CD14-positive monocyte (primary cell): ENCODE measurements at regions not wholly inside any gene's neighbourhood (a gene's known extent, or its start where the extent isn't known, plus 50 kb on each side); places are given as distances from the start of the nearest gene placed in this dataset.

Source experiments
- DNase-seq, 3 donors: peaks; one replicate each; pipeline ENCODE4 v3.0.0-alpha.2; 2011 to 2022
- H2AFZ ChIP-seq: 2 replicates; pipeline ENCODE4 v1.6.0; 2012; ENCODE audit warnings: mild to moderate bottlenecking, low read depth, low read length, inconsistent platforms; ENCODE audit not compliant: insufficient read depth, poor library complexity, severe bottlenecking
- H3K27ac ChIP-seq, 2 donors: 1 replicate in 1 of 2; 2 replicates in 1 of 2; pipeline ENCODE4 v1.5.1; 2012 to 2013; ENCODE audit warnings: low read length in 2 of 2, control low read depth in 1 of 2, inconsistent platforms in 1 of 2, low read depth in 1 of 2, mild to moderate bottlenecking in 1 of 2
- H3K27me3 ChIP-seq, 2 donors: one replicate each; pipeline versions ENCODE4 v1.6.0 to v1.6.1; 2011 to 2013; ENCODE audit warnings: low read length in 2 of 2; ENCODE audit not compliant: control insufficient read depth in 2 of 2, insufficient read depth in 2 of 2
- H3K36me3 ChIP-seq, 2 donors: replicated peaks in 1 of 2; 1 replicate in 1 of 2; 2 replicates in 1 of 2; pipeline versions ENCODE4 v1.5.1 to v1.6.1; 2012 to 2013; ENCODE audit warnings: low read length in 2 of 2, control low read depth in 1 of 2, inconsistent platforms in 1 of 2, mild to moderate bottlenecking in 1 of 2; ENCODE audit not compliant: insufficient read depth in 2 of 2, control insufficient read depth in 1 of 2
- H3K4me1 ChIP-seq, 2 donors: 1 replicate in 1 of 2; 2 replicates in 1 of 2; pipeline versions ENCODE4 v1.5.1 to v1.6.1; 2012 to 2013; ENCODE audit warnings: low read length in 2 of 2, control low read depth in 1 of 2, inconsistent platforms in 1 of 2, mild to moderate bottlenecking in 1 of 2, moderate library complexity in 1 of 2; ENCODE audit not compliant: insufficient read depth in 2 of 2, control insufficient read depth in 1 of 2
- H3K4me2 ChIP-seq: replicated peaks from 2 replicates; pipeline ENCODE3; 2012; ENCODE audit warnings: low read length, moderate library complexity, mild to moderate bottlenecking; ENCODE audit not compliant: poor library complexity, severe bottlenecking; ENCODE audit errors: extremely low read depth
- H3K4me3 ChIP-seq, 3 experiments: fragments of 200-600 bp in 1 of 3; sonication (generic) in 1 of 3; replicated peaks in 1 of 3; 1 replicate in 2 of 3; 2 replicates in 1 of 3; pipeline ENCODE4 v1.5.1; 2011 to 2013; ENCODE audit warnings: low read length in 3 of 3, mild to moderate bottlenecking in 3 of 3, control low read depth in 2 of 3, low read depth in 2 of 3, inconsistent platforms in 1 of 3, moderate library complexity in 1 of 3
- H3K79me2 ChIP-seq: 2 replicates; pipeline ENCODE4 v1.6.0; 2012; ENCODE audit warnings: mild to moderate bottlenecking, control low read depth, inconsistent platforms, low read length, moderate library complexity; ENCODE audit not compliant: insufficient read depth
- H3K9ac ChIP-seq: 2 replicates; pipeline ENCODE4 v1.6.0; 2017; ENCODE audit warnings: low read length, mild to moderate bottlenecking; ENCODE audit not compliant: insufficient read depth, poor library complexity, severe bottlenecking
- H3K9me3 ChIP-seq, 2 donors: replicated peaks in 1 of 2; 1 replicate in 1 of 2; 2 replicates in 1 of 2; pipeline versions ENCODE4 v1.5.1 to v1.6.1; 2012 to 2013; ENCODE audit warnings: low read length in 2 of 2, control low read depth in 1 of 2; ENCODE audit not compliant: control insufficient read depth in 1 of 2, insufficient read depth in 1 of 2
- H4K20me1 ChIP-seq: 2 replicates; pipeline ENCODE4 v1.6.0; 2012; ENCODE audit warnings: mild to moderate bottlenecking, low read length, control low read depth, moderate library complexity; ENCODE audit not compliant: insufficient read depth
- H3K27ac Mint-ChIP-seq, 7 donors: one replicate each; pipeline ENCODE4 v1.8.0; 2020; ENCODE audit warnings: mild to moderate bottlenecking in 7 of 7, mixed read lengths in 7 of 7, moderate library complexity in 6 of 7, inconsistent platforms in 2 of 7
- H3K27me3 Mint-ChIP-seq, 3 donors: one replicate each; pipeline ENCODE4 v1.8.0; 2021 to 2022; ENCODE audit warnings: low read depth in 3 of 3, mild to moderate bottlenecking in 3 of 3, mixed read lengths in 3 of 3, moderate library complexity in 3 of 3, inconsistent platforms in 1 of 3
- H3K36me3 Mint-ChIP-seq, 2 donors: one replicate each; pipeline ENCODE4 v1.8.0; 2020; ENCODE audit warnings: mixed read lengths in 2 of 2, inconsistent platforms in 1 of 2, mild to moderate bottlenecking in 1 of 2
- H3K4me1 Mint-ChIP-seq: one replicate; pipeline ENCODE4 v1.8.0; 2020; ENCODE audit warnings: mild to moderate bottlenecking, mixed read lengths
- H3K4me3 Mint-ChIP-seq, 2 donors: one replicate each; pipeline ENCODE4 v1.8.0; 2020; ENCODE audit warnings: mild to moderate bottlenecking in 2 of 2, mixed read lengths in 2 of 2, moderate library complexity in 1 of 2
- H3K9me3 Mint-ChIP-seq, 7 donors: one replicate each; pipeline ENCODE4 v1.8.0; 2020 to 2022; ENCODE audit warnings: mixed read lengths in 7 of 7, mild to moderate bottlenecking in 6 of 7, moderate library complexity in 6 of 7, inconsistent platforms in 2 of 7
- CTCF ChIP-seq: fragments of 200-600 bp; IDR thresholded peaks from one replicate; pipeline ENCODE4 v1.8.0; 2022; ENCODE audit warnings: antibody characterized with exemption, mild to moderate bottlenecking
- WGBS: methylation state at CpG from one replicate; pipeline ENCODE4 v1.1.5; 2013; ENCODE audit warnings: missing lambda C conversion rate; ENCODE audit not compliant: insufficient coverage; 5-methylcytosine and 5-hydroxymethylcytosine counted together
- intact Hi-C, 2 donors: fragments of 100-400 bp; cut with micrococcal nuclease; formaldehyde crosslinking; loops; one replicate each; pipeline versions ENCODE4 v1.15.0 to v1.15.1; 2023

DNA sequence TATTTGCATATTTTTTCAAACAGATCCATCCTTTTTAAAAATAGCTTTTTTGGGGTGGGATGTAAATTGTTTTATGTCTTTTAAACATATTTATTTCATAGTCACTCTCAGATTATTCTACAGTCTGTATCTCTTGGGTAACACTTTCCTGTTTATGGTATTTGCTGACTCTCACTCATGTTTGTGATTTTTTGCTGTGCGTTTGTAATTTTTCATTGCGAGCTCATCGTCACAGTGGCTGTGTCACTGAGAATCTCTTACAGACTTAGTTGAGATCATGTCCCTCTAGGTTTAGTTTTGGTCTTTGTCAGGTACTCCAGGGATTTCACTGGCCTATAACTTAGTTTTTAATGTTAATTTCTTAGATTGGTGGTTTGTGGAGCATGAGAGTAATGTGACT, 73.5 kb upstream of the HS6ST1 start:
- Mint-ChIP-seq H3K4me1 (no peaks in the 10 kb centered on the region), H3K36me3 (no peaks in the 10 kb centered on the region), H3K27me3 (peaks cover 0 to 2% (median under 1%) of the 10 kb centered on the region in 3 donors), H3K9me3 (no peaks in the 10 kb centered on the region), H3K4me3 (no peak overlapping the region), H3K27ac (no peak overlapping the region)
- no peak overlapping the region for H2AFZ ChIP-seq
- no peaks in the 10 kb centered on the region for H4K20me1 ChIP-seq
- no peak overlapping the region for H3K4me2 ChIP-seq
- intact Hi-C loops = no loop called here
- H3K4me1 ChIP-seq = no peaks in the 10 kb centered on the region
- no peaks in the 10 kb centered on the region for H3K9me3 ChIP-seq
- no peak for DNase-seq
- TF ChIP-seq CTCF = no peak
- H3K9ac ChIP-seq = no peak overlapping the region
- no peak overlapping the region for H3K4me3 ChIP-seq
- H3K27me3 ChIP-seq = no peaks in the 10 kb centered on the region
- H3K36me3 ChIP-seq = no peaks in the 10 kb centered on the region
- no peak overlapping the region for H3K27ac ChIP-seq
- WGBS = no CpG with 5 or more reads among the region's 3 CpGs
- no peaks in the 10 kb centered on the region for H3K79me2 ChIP-seq

GRCh38 chr2:128394007-128394730, 75.5 kb upstream of the HS6ST1 start:
- Mint-ChIP-seq H3K4me1 (no peaks in the 10 kb centered on the region), H3K27me3 (peaks cover 0 to 2% (median 0%) of the 10 kb centered on the region in 3 donors), H3K9me3 (peaks cover 0 to 3% (median 0%) of the 10 kb centered on the region in 7 donors), H3K36me3 (no peaks in the 10 kb centered on the region), H3K27ac (no peak overlapping the region), H3K4me3 (no peak overlapping the region)
- Histone ChIP-seq H3K4me1 (no peaks in the 10 kb centered on the region), H3K79me2 (no peaks in the 10 kb centered on the region), H3K9me3 (no peaks in the 10 kb centered on the region), H2AFZ (no peak overlapping the region), H3K9ac (no peak overlapping the region), H3K27ac (no peak overlapping the region), H4K20me1 (no peaks in the 10 kb centered on the region), H3K36me3 (no peaks in the 10 kb centered on the region), H3K4me3 (no peak overlapping the region), H3K27me3 (no peaks in the 10 kb centered on the region), H3K4me2 (no peak overlapping the region)
- TF ChIP-seq CTCF = no peak
- intact Hi-C loops = no loop called here
- WGBS = 90% methylated on average over 9 of the region's 11 CpGs
- no peak for DNase-seq
